ENCODE measurements at regions not wholly inside any gene's neighbourhood (a gene's known extent, or its start where the extent isn't known, plus 50 kb on each side); places are given as distances from the start of the nearest gene placed in this dataset.

DNA sequence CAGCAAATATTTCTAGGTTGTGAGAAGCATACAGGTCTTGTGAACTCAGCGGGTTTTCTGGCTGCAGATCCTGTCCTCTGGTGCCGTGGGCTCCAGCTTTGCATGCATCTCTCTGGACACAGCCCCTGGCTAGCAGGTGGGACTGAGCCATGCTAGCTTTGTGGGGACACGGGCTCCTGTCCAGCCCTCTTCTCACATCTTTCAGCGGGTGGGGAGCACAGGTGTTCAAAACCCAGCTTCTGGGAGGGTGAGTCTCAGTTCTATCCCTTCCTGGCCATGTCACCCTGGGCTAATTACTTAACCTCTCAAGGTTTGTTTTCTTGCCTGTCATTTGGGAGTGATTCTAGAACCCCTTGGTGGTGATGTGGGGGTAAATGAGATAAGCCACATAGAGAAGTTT is 162.3 kb downstream of the ICE1 start:
- DNase-seq: no peak
- TF ChIP-seq, protein P1, sequence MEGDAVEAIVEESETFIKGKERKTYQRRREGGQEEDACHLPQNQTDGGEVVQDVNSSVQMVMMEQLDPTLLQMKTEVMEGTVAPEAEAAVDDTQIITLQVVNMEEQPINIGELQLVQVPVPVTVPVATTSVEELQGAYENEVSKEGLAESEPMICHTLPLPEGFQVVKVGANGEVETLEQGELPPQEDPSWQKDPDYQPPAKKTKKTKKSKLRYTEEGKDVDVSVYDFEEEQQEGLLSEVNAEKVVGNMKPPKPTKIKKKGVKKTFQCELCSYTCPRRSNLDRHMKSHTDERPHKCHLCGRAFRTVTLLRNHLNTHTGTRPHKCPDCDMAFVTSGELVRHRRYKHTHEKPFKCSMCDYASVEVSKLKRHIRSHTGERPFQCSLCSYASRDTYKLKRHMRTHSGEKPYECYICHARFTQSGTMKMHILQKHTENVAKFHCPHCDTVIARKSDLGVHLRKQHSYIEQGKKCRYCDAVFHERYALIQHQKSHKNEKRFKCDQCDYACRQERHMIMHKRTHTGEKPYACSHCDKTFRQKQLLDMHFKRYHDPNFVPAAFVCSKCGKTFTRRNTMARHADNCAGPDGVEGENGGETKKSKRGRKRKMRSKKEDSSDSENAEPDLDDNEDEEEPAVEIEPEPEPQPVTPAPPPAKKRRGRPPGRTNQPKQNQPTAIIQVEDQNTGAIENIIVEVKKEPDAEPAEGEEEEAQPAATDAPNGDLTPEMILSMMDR (IDR thresholded peaks at IDR 0.05; ENCODE audit: low read depth, low read length, missing control alignments): no peak
- Histone ChIP-seq H3K27ac (no peak overlapping the region), H3K36me3 (replicated peaks) (no peaks in the 10 kb centered on the region), H3K27me3 (replicated peaks) (no peaks in the 10 kb centered on the region), H3K4me3 (ENCODE audit: low read depth, low read length) (no peak overlapping the region)
- in situ Hi-C loops (cut with HindIII; ENCODE audit: low pct_ligation_motif_present, low sequenced_read_pairs): no loop called here

DNA sequence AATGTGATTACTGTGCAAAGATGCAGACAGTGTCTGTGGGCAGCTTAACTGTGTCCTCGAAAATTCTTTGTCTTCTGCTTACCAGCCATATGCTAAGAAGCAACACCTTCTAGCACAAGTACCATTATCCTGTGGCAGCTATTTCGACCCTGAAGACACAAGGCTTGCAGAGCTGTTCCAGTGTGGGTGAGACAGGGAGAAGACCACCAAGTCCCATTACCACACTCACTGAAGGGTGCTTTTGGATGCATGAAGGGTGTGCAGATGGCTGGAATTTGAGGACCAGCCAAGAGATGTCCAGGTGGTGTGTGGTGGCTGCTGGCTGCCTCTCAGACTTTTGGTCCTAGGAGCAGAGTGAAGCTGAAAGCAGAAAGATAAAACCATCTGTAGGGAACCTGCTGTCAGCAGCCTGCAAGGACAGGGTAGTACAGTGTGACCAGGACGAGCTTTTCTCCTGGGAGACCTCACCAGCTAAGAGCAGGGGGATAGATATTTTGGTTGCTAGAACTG is 161.8 kb downstream of the ICE1 start:
- TF ChIP-seq, protein P1 (IDR thresholded peaks at IDR 0.05; ENCODE audit: low read depth, low read length, missing control alignments): no peak
- H3K36me3 ChIP-seq (replicated peaks): no peaks in the 10 kb centered on the region
- no peaks in the 10 kb centered on the region for H3K27me3 ChIP-seq (replicated peaks)
- in situ Hi-C loops (cut with HindIII; ENCODE audit: low pct_ligation_motif_present, low sequenced_read_pairs): no loop called here
- no peak overlapping the region for H3K4me3 ChIP-seq (ENCODE audit: low read depth, low read length)
- DNase-seq: no peak
- H3K27ac ChIP-seq: no peak overlapping the region

DNA sequence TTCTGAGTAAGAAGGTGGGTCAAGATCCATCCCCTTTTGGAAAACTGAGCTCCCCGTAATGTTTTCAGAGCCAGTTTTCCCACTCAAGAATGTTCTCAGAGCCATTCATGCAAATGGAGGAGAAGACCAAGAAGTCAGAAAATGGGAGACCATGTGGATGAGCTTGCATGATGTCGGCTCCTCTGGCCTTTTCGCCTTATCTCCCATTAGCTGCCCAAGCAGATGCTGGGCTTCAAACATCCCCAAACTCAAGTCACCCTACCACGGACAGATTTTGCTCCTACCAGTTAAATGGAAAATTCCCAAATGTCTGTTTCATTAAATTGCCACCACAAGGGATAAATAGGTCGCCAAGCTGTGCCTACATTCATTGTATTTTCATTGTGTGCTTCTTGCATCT is 161.4 kb downstream of the ICE1 start:
- Histone ChIP-seq H3K27me3 (replicated peaks) (no peaks in the 10 kb centered on the region), H3K27ac (no peak overlapping the region), H3K36me3 (replicated peaks) (no peaks in the 10 kb centered on the region), H3K4me3 (ENCODE audit: low read depth, low read length) (no peak overlapping the region)
- TF ChIP-seq, protein P1 (IDR thresholded peaks at IDR 0.05; ENCODE audit: low read depth, low read length, missing control alignments): no peak
- in situ Hi-C loops (cut with HindIII; ENCODE audit: low pct_ligation_motif_present, low sequenced_read_pairs): no loop called here
- no peak for DNase-seq

DNA sequence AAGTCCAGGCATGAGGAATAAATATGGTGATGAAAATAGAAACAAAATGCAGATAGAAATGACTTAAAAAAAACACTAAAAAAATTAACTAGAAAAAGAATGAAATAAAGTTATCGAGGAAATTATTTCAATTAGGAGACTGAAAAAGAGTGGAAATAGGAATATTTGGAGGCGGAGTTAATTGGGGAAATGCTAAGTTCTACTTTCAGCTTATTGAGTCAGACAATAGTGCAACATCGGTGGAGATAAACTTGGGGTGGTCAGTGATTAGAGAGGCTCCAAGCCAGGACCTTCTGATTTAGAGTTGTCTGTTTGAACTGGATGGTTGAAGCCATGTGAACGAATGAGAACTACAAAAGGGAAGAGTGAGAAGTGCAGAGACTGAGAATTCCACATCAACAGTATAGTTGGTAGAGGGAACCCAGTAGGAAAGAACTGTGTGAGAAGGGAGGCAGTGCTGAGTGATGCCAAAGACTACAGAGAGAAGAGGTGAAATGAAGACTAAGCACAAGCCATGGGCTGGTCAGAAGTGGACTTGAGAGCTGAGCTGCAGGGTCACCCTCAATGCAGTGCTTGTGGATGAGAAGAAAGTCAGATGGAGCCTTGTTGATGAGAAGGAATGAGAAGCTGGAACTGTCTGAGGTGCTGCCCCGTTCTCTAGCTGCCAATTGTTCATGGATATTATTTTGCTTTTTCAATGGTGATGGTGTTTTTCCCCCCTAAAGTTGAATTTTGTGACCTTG is 160.7 kb downstream of the ICE1 start:
- Histone ChIP-seq H3K4me3 (ENCODE audit: low read depth, low read length) (no peak overlapping the region), H3K36me3 (replicated peaks) (no peaks in the 10 kb centered on the region), H3K27me3 (replicated peaks) (no peaks in the 10 kb centered on the region), H3K27ac (no peak overlapping the region)
- in situ Hi-C loops (cut with HindIII; ENCODE audit: low pct_ligation_motif_present, low sequenced_read_pairs): no loop called here
- no peak for DNase-seq
- TF ChIP-seq, protein P1 (IDR thresholded peaks at IDR 0.05; ENCODE audit: low read depth, low read length, missing control alignments): no peak

DNA sequence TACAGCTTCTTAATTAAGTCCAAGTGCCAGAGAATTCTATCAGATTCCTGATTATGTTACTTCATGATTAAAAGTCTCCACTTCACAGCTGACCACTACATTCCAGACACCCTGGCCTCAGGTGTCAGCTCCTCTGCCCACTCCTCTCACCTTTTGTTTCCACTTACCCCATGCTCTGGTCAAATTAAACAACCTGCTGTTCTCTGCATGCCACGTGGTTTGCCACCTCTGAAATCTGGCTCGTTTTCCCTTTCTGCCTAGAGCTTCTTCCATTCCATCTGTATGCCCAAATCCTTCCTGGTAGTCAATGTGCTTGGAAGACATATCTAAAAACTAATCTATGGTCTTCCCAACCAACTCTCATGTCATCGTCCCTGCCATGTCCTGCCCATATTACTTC is 158.6 kb downstream of the ICE1 start:
- H3K27ac ChIP-seq: no peak overlapping the region
- in situ Hi-C loops (cut with HindIII; ENCODE audit: low pct_ligation_motif_present, low sequenced_read_pairs): no loop called here
- H3K4me3 ChIP-seq (ENCODE audit: low read depth, low read length): no peak overlapping the region
- TF ChIP-seq, protein P1 (IDR thresholded peaks at IDR 0.05; ENCODE audit: low read depth, low read length, missing control alignments): no peak
- H3K27me3 ChIP-seq (replicated peaks): no peaks in the 10 kb centered on the region
- DNase-seq: no peak
- H3K36me3 ChIP-seq (replicated peaks): no peaks in the 10 kb centered on the region

DNA sequence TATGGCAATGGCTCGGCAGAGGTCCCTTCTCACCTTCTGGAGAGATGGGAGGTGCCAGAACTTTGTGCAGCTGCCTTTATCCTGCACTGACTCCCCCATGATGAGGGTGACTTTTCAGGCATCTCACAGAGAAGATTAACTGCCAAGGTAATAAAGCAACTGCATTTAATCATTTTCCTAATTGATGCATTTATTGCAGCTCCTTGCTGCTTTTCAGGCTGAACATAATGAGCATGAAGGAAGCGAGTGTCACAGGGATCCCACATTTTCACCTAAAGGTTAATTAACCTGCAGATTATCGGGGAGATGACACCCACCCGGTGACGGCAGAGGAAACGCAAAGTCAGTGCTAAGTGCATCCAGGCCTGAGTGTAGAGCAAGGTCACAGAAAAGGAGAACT is 154.3 kb downstream of the ICE1 start:
- Histone ChIP-seq H3K27me3 (replicated peaks) (no peaks in the 10 kb centered on the region), H3K4me3 (ENCODE audit: low read depth, low read length) (no peak overlapping the region), H3K36me3 (replicated peaks) (no peaks in the 10 kb centered on the region), H3K27ac (no peak overlapping the region)
- TF ChIP-seq, protein P1 (IDR thresholded peaks at IDR 0.05; ENCODE audit: low read depth, low read length, missing control alignments): no peak
- DNase-seq: no peak
- in situ Hi-C loops (cut with HindIII; ENCODE audit: low pct_ligation_motif_present, low sequenced_read_pairs): no loop called here
